PFSK-1 (cell line): ENCODE measurements at regions not wholly inside any gene's neighbourhood (a gene's known extent, or its start where the extent isn't known, plus 50 kb on each side); places are given as distances from the start of the nearest gene placed in this dataset.

Source experiments
- FOXP2 ChIP-seq: optimal IDR thresholded peaks from 2 replicates; pipeline ENCODE3; 2011; ENCODE audit warnings: borderline replicate concordance, control low read depth, inconsistent platforms; ENCODE audit not compliant: insufficient read depth; ENCODE audit errors: extremely low read length, extremely low read depth
- POLR2AphosphoS5 ChIP-seq: IDR thresholded peaks from 2 replicates; pipeline ENCODE4 v1.6.1; 2012; ENCODE audit warnings: low read depth, mild to moderate bottlenecking, control low read depth, low read length, moderate library complexity
- REST ChIP-seq, 2 experiments: IDR thresholded peaks; 2 replicates each; pipeline versions ENCODE4 v1.6.1 to v1.8.0; 2011 to 2012; ENCODE audit warnings: low read depth in 2 of 2, low read length in 2 of 2, control low read depth in 1 of 2, inconsistent platforms in 1 of 2, mild to moderate bottlenecking in 1 of 2, moderate library complexity in 1 of 2; ENCODE audit not compliant: insufficient read depth in 1 of 2
- SIN3A ChIP-seq: IDR thresholded peaks from 2 replicates; pipeline ENCODE4 v1.6.1; 2012; ENCODE audit warnings: mild to moderate bottlenecking, low read length, moderate library complexity, borderline replicate concordance; ENCODE audit not compliant: insufficient read depth
- TAF1 ChIP-seq: IDR thresholded peaks from 2 replicates; pipeline ENCODE4 v1.6.1; 2012; ENCODE audit warnings: low read length, control low read depth, borderline replicate concordance; ENCODE audit not compliant: insufficient read depth

DNA sequence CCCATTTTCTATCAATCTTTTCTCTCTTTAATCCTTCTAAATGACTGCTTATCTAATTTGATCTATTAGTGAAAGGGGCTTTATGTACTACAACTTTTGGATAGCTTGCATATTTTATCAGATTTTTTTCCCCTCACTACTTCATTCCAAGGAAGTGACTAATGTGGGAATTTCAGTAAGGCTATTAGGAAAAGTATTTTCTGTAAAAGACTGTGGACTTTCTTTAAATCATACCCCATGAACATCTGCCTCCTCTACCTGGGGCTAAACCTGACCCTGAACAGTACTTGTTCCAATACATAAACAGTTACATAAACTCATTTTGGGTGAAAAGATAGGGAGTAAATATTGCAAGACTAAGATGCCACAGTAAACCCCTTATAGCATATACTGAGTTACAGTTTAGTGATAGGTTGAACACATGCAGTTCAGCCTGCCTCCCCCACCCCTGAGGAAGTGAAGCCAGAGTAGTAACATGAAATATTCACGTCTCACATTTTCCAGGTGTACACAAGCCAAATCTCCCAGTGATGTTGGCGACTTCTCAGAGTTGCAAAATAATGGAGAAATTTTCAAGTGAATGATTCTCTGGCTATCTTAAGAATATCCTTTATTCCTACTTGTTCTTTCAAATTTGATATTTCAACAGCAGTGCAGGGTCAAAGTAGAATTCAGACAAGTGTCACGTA, 590.9 kb upstream of the ZEB2 start:
- TF ChIP-seq FOXP2: no peak
- no peak for TF ChIP-seq REST (IDR thresholded peaks at IDR 0.05; ENCODE audit: insufficient read depth in 1 of 2, low read depth in 2 of 2, low read length in 2 of 2)
- TF ChIP-seq TAF1: no peak
- TF ChIP-seq POLR2AphosphoS5: no peak
- TF ChIP-seq SIN3A: no peak

GRCh38 chr2:145108959-145109710, 589.2 kb upstream of the ZEB2 start:
- no peak for TF ChIP-seq SIN3A
- TF ChIP-seq POLR2AphosphoS5: no peak
- no peak for TF ChIP-seq FOXP2
- TF ChIP-seq TAF1: no peak
- no peak for TF ChIP-seq REST (IDR thresholded peaks at IDR 0.05; ENCODE audit: insufficient read depth in 1 of 2, low read depth in 2 of 2, low read length in 2 of 2)

DNA sequence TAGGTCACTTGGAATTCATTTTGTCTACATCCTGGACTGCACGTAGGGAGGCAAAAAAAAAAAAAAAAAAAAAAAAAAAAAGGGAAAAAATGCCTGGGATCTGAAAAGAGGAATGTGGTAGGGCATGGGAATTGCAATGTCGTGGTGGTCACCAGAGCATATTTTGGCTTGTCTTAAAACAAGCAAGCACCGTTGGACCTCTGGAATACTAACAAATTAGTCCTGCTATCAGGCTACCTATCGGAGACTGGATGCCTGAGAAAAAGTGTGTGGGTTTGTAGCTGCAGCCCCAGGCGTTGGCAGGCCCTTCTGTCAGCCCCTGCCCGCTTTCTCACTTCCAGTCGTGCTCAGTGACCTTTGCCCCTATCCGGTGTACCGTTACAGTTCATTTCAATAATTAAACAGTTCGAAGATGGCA, 588.5 kb upstream of the ZEB2 start:
- no peak for TF ChIP-seq TAF1
- TF ChIP-seq POLR2AphosphoS5: no peak
- no peak for TF ChIP-seq REST (IDR thresholded peaks at IDR 0.05; ENCODE audit: insufficient read depth in 1 of 2, low read depth in 2 of 2, low read length in 2 of 2)
- no peak for TF ChIP-seq SIN3A
- no peak for TF ChIP-seq FOXP2

GRCh38 chr2:145106293-145106692, 586.4 kb upstream of the ZEB2 start:
- TF ChIP-seq TAF1: no peak
- TF ChIP-seq SIN3A: no peak
- no peak for TF ChIP-seq REST (IDR thresholded peaks at IDR 0.05; ENCODE audit: insufficient read depth in 1 of 2, low read depth in 2 of 2, low read length in 2 of 2)
- no peak for TF ChIP-seq POLR2AphosphoS5
- TF ChIP-seq FOXP2: no peak
